HL-60 (cell line): ENCODE measurements at regions not wholly inside any gene's neighbourhood (a gene's known extent, or its start where the extent isn't known, plus 50 kb on each side); places are given as distances from the start of the nearest gene placed in this dataset.
"Not testable (repeated sequence)": the region's sequence is repeated elsewhere in the genome, so short reads cannot be mapped to it uniquely, and the experiment has no call there.

Experiments
- GABPA ChIP-seq: IDR thresholded peaks from 2 replicates; pipeline ENCODE4 v1.6.1; 2012; ENCODE audit warnings: low read depth
- POLR2AphosphoS5 ChIP-seq: IDR thresholded peaks from 2 replicates; pipeline ENCODE4 v1.6.1; 2012; ENCODE audit warnings: low read depth
- SPI1 ChIP-seq: IDR thresholded peaks from 2 replicates; pipeline ENCODE4 v1.6.1; 2012; ENCODE audit warnings: low read depth, mild to moderate bottlenecking, borderline replicate concordance
- TF ChIP-seq, protein P1 (sequence below): IDR thresholded peaks from one replicate; pipeline ENCODE4 v1.5.1; 2011; ENCODE audit warnings: low read length, control low read depth, inconsistent platforms; ENCODE audit not compliant: insufficient read depth
- TF ChIP-seq, protein P2 (sequence below): IDR thresholded peaks from 2 replicates; pipeline ENCODE4 v1.6.1; 2012; ENCODE audit warnings: low read depth; ENCODE audit not compliant: insufficient replicate concordance

DNA sequence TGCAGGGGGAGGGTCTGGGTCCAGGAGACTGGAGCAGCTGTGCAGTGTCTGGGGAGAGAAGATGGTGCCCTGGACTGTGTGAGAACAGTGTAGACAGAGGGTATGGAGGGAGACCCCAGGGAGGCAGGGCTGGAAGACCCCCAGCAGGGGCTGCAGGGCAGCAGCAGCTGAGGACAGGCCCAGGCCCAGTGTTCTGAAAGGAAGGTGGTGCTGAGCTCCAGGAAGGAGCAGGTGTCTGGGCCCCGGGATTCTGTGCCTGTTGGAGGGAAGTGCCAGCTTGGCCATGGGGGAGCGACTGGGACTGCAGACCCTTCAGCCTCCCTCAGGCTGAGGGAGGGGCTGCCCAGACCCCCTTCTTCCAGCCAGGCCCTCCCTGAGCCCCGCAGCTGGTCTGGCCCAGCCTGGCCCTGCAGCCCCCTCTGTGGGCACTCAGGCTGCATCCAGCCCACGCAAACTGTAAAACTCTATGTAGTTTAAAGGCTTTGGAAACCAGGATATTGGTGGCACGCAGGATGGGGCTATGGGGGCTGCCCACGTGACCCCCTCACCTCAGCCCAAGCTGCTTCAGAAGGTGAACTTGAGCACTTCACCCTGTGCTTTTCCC is 519.2 kb downstream of the PTPRU start:
- TF ChIP-seq, protein P1, sequence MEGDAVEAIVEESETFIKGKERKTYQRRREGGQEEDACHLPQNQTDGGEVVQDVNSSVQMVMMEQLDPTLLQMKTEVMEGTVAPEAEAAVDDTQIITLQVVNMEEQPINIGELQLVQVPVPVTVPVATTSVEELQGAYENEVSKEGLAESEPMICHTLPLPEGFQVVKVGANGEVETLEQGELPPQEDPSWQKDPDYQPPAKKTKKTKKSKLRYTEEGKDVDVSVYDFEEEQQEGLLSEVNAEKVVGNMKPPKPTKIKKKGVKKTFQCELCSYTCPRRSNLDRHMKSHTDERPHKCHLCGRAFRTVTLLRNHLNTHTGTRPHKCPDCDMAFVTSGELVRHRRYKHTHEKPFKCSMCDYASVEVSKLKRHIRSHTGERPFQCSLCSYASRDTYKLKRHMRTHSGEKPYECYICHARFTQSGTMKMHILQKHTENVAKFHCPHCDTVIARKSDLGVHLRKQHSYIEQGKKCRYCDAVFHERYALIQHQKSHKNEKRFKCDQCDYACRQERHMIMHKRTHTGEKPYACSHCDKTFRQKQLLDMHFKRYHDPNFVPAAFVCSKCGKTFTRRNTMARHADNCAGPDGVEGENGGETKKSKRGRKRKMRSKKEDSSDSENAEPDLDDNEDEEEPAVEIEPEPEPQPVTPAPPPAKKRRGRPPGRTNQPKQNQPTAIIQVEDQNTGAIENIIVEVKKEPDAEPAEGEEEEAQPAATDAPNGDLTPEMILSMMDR: not testable (repeated sequence)
- not testable (repeated sequence) for TF ChIP-seq GABPA, POLR2AphosphoS5, SPI1
- TF ChIP-seq, protein P2, sequence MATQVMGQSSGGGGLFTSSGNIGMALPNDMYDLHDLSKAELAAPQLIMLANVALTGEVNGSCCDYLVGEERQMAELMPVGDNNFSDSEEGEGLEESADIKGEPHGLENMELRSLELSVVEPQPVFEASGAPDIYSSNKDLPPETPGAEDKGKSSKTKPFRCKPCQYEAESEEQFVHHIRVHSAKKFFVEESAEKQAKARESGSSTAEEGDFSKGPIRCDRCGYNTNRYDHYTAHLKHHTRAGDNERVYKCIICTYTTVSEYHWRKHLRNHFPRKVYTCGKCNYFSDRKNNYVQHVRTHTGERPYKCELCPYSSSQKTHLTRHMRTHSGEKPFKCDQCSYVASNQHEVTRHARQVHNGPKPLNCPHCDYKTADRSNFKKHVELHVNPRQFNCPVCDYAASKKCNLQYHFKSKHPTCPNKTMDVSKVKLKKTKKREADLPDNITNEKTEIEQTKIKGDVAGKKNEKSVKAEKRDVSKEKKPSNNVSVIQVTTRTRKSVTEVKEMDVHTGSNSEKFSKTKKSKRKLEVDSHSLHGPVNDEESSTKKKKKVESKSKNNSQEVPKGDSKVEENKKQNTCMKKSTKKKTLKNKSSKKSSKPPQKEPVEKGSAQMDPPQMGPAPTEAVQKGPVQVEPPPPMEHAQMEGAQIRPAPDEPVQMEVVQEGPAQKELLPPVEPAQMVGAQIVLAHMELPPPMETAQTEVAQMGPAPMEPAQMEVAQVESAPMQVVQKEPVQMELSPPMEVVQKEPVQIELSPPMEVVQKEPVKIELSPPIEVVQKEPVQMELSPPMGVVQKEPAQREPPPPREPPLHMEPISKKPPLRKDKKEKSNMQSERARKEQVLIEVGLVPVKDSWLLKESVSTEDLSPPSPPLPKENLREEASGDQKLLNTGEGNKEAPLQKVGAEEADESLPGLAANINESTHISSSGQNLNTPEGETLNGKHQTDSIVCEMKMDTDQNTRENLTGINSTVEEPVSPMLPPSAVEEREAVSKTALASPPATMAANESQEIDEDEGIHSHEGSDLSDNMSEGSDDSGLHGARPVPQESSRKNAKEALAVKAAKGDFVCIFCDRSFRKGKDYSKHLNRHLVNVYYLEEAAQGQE: not testable (repeated sequence)
